Skeletal muscle satellite cell (primary cell): ENCODE measurements at regions not wholly inside any gene's neighbourhood (a gene's known extent, or its start where the extent isn't known, plus 50 kb on each side); places are given as distances from the start of the nearest gene placed in this dataset.
"Not testable (repeated sequence)": the region's sequence is repeated elsewhere in the genome, so short reads cannot be mapped to it uniquely, and the experiment has no call there.

ENCODE experiments used
- H3K27me3 ChIP-seq: 2 replicates; pipeline ENCODE4 v1.7.0; 2013; ENCODE audit warnings: low read length; ENCODE audit not compliant: control insufficient read depth, insufficient read depth
- H3K36me3 ChIP-seq: 2 replicates; pipeline ENCODE4 v1.7.0; 2013; ENCODE audit warnings: mild to moderate bottlenecking, control low read depth, low read length; ENCODE audit not compliant: insufficient read depth
- H3K4me1 ChIP-seq: 2 replicates; pipeline ENCODE4 v1.7.0; 2013; ENCODE audit warnings: low read length; ENCODE audit not compliant: control insufficient read depth, insufficient read depth
- H3K4me2 ChIP-seq: 2 replicates; pipeline ENCODE4 v1.7.0; 2013; ENCODE audit warnings: mild to moderate bottlenecking, low read length
- H3K4me3 ChIP-seq: 2 replicates; pipeline ENCODE4 v1.7.0; 2013; ENCODE audit warnings: low read length
- H3K9ac ChIP-seq: 2 replicates; pipeline ENCODE4 v1.7.0; 2013; ENCODE audit warnings: mild to moderate bottlenecking, low read depth, low read length, moderate library complexity
- H3K9me3 ChIP-seq: replicated peaks from 2 replicates; pipeline ENCODE4 v1.7.0; 2013; ENCODE audit warnings: mild to moderate bottlenecking, control low read depth, low read length

DNA sequence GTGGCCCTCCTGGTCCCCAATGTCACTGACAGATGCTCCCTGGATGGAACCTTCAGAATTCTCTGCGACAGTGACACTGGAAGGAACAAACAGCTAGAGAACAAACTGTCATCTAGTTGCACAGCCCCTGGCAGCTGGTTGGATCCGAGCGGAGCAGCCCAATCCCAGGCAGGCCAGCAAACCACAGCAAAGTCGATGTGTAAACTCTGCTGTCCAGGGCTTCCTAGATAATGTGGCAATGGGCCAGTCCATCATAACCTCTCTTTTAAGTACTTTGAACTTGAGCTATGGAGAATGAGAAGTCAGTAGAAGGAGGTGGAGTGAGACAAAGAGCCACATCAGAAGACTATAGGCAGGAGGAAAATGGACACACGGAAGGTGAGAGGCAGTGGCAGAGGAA is 323.0 kb downstream of the CBLN1 start:
- Histone ChIP-seq H3K9me3 (no peaks in the 10 kb centered on the region), H3K27me3 (no peaks in the 10 kb centered on the region), H3K36me3 (no peaks in the 10 kb centered on the region), H3K4me1 (peaks cover 12% of the 10 kb centered on the region), H3K4me2 (no peak overlapping the region), H3K9ac (no peak overlapping the region), H3K4me3 (no peak overlapping the region)

DNA sequence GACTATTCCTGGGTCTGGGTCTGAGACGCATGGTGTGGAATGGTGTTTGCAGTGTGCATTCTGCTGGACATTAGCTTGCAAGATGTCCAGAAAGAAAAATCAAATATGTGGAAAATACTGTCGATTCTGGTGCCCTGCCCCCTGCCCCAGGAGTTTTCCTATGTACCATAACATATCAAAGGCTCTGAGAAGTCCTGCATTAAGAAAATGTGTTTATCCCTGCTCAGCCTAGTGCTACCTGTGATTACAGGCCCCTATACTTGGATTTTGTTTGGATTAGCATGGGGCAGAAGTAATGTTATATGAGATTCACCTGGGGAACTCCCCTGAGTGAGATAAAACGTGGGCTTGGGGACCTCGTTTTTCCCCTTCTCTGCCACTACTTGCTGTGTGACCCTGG is 325.0 kb downstream of the CBLN1 start:
- no peak overlapping the region for H3K4me3 ChIP-seq
- H3K4me2 ChIP-seq: no peak overlapping the region
- no peaks in the 10 kb centered on the region for H3K27me3 ChIP-seq
- H3K9me3 ChIP-seq: no peaks in the 10 kb centered on the region
- H3K4me1 ChIP-seq: no peaks in the 10 kb centered on the region
- no peak overlapping the region for H3K9ac ChIP-seq
- no peaks in the 10 kb centered on the region for H3K36me3 ChIP-seq

DNA sequence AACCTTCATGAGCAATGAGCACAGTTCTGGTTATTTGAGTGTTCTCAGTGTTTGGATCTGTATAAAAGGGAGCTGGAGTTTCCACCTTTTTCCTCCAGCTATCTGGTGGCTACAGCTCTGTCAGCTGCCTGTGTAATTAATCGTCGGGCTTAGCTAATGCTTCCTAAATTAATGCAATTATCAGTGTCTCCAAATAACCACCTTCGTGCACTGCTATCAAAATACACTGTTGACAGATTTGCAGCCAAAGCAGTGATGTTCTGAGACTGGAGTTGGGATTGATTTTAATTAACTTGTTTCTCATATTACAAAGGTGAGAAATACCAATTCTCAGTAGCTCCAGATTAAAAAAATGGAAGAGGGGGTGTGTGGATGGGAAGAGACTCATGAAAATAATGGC is 325.8 kb downstream of the CBLN1 start:
- H3K9ac ChIP-seq: no peak overlapping the region
- no peaks in the 10 kb centered on the region for H3K27me3 ChIP-seq
- no peaks in the 10 kb centered on the region for H3K36me3 ChIP-seq
- no peak overlapping the region for H3K4me2 ChIP-seq
- H3K4me1 ChIP-seq: no peaks in the 10 kb centered on the region
- H3K4me3 ChIP-seq: no peak overlapping the region
- no peaks in the 10 kb centered on the region for H3K9me3 ChIP-seq

DNA sequence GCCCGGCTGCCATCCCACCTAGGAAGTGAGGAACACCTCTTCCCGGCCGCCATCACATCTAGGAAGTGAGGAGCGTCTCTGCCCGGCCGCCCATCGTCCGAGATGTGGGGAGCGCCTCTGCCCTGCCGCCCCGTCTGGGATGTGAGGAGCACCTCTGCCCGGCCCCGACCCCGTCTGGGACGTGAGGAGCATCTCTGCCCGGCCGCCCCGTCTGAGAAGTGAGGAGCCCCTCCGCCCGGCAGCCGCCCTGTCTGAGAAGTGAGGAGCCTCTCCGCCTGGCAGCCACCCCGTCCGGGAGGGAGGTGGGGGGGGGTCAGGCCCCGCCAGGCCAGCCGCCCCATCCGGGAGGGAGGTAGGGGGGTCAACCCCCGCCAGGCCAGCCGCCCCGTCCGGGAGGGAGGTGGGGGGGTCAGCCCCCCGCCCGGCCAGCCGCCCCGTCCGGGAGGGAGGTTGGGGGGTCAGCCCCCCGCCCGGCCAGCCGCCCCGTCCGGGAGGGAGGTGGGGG is 330.0 kb downstream of the CBLN1 start:
- H3K4me1 ChIP-seq, H3K9ac ChIP-seq, H3K9me3 ChIP-seq, H3K4me3 ChIP-seq, H3K4me2 ChIP-seq, H3K36me3 ChIP-seq, H3K27me3 ChIP-seq: not testable (repeated sequence)

DNA sequence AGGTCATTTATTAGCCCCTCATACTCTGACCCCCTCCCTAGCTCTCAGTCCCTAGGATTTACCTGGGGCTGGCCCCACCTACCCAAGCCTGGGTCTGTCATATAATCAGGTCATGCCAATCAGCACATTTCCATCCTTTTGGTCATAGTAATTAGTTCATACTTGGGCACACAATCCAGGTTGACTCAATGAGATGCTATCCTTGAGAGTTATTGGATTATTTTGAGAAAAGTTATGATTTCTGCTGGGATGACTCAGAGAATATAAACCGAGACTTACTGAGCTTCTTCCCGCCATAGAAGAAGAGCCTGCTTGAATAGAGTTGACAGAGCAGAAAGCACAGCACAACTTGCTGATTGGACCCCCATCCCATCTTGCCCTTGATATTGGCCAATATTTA is 331.5 kb downstream of the CBLN1 start:
- no peaks in the 10 kb centered on the region for H3K27me3 ChIP-seq
- H3K4me1 ChIP-seq: peaks cover 10% of the 10 kb centered on the region
- H3K36me3 ChIP-seq: no peaks in the 10 kb centered on the region
- H3K4me2 ChIP-seq: no peak overlapping the region
- no peak overlapping the region for H3K9ac ChIP-seq
- H3K9me3 ChIP-seq: no peaks in the 10 kb centered on the region
- H3K4me3 ChIP-seq: no peak overlapping the region

DNA sequence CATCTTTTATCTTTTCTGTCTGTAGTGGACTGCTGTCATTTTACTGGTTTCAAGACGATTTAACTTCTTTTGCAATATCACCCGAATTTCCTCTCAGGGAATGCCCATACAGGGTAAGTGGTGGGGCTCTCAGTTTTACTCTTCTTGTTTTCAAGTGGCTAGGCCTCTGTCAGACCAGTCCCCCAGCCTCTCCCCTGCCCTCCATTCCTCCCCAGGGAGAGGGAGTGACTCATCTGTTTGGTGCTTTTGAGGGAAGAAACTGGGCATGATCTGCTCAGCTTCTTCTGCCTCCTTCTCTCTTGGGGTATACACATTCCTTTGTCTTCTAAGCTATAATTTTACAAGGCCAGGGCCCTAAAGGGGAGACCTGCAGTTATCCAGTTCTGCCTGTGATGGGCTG is 332.0 kb downstream of the CBLN1 start:
- Histone ChIP-seq H3K4me3 (no peak overlapping the region), H3K36me3 (no peaks in the 10 kb centered on the region), H3K4me1 (peaks cover 10% of the 10 kb centered on the region)

DNA sequence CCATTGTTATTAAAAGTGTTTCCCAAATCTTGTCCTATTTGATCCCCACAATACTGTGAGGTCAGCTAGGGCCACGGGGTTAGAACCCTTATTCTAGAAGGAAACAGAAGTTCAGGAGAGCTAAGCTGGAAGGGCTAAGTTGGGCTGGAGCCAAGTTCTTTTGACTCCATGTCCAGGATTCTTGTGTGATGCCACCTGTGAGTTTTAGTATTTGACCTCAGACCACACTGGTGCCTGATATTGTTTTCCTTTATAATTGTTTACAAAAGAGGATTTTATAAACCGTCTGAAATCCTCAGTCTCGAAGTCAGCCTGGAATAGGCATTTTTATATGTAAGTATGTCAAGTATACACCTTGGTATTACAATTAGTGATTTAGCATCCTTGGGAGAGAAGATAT is 332.7 kb downstream of the CBLN1 start:
- Histone ChIP-seq H3K4me3 (no peak overlapping the region), H3K9me3 (no peaks in the 10 kb centered on the region), H3K4me1 (peaks cover 10% of the 10 kb centered on the region), H3K27me3 (no peaks in the 10 kb centered on the region), H3K36me3 (no peaks in the 10 kb centered on the region), H3K9ac (no peak overlapping the region), H3K4me2 (no peak overlapping the region)

More for the DNA sequence above, 332.0 kb downstream of the CBLN1 start:
- Histone ChIP-seq H3K9ac (no peak overlapping the region), H3K27me3 (no peaks in the 10 kb centered on the region), H3K4me2 (no peak overlapping the region), H3K9me3 (no peaks in the 10 kb centered on the region)

DNA sequence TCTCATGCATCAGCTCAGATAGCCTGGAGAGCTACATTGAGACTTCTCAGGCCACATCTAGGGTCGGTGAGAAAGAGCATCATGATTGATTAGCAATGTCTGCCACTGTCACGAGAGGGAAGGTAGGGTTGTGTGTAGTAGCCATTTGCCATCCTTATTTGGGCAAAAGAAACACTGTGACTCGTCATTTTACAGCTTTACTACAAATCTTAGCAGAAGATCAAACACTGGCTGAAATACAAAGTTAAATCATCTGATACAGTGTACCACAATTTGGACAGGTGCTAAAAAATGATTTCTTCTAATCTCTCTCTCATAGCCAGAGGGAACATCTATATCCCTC is 334.3 kb downstream of the CBLN1 start:
- H3K9me3 ChIP-seq: no peaks in the 10 kb centered on the region
- H3K4me1 ChIP-seq: peaks cover 10% of the 10 kb centered on the region
- no peaks in the 10 kb centered on the region for H3K36me3 ChIP-seq
- no peak overlapping the region for H3K4me3 ChIP-seq
- H3K9ac ChIP-seq: no peak overlapping the region
- H3K27me3 ChIP-seq: no peaks in the 10 kb centered on the region
- no peak overlapping the region for H3K4me2 ChIP-seq

DNA sequence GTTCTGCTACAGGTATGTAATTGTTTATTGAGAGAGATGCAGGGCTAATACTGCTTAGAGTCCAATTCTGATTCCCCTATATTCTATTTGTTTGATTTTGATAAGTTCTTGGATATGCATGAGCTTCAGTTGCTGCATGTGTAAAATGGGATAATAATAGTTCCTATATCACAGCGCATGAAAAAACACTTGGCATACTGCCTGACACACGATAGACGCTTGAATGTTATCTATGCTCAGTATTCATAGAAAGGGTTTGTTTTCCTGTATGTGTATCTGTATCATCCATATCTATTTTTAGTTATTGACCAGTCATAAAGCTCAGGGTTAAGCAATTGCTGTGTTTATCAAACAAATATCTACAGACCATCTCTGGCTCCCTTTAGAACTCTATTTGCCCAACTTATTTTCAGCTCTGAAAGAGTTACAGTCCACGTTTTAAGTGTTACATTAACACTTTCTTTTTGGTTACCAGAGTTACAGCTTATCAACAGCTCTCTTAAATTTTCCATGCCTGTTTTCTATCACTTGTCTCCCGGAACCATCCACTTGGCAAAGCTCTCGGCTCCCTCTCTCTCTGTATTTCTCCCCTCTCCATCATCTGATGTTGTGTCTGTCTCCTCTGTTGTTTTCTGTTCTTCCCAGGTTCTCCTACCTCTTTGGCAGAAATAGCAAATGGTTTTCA is 334.8 kb downstream of the CBLN1 start:
- no peaks in the 10 kb centered on the region for H3K36me3 ChIP-seq
- H3K4me2 ChIP-seq: no peak overlapping the region
- H3K27me3 ChIP-seq: no peaks in the 10 kb centered on the region
- peaks cover 10% of the 10 kb centered on the region for H3K4me1 ChIP-seq
- H3K9me3 ChIP-seq: no peaks in the 10 kb centered on the region
- H3K4me3 ChIP-seq: no peak overlapping the region
- no peak overlapping the region for H3K9ac ChIP-seq

DNA sequence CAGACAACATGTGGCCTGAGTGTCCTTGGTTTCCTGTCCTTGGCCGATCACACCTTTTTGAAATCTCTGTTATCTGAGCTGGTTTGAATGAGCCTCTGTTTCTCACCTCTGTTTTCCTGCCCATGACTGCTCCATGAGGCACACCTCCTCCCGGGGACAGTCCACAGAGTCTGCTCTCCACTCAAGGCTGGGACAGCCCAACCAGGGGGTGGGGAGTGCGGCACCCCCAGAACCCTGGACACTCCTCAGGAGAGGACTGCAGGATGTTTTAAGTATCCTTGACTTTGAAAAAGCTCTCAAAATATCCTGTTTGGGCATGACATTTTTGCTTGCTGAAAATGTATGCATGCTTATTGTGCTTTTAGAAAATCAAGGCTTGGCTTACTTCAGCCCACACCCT is 333.0 kb upstream of the N4BP1 start:
- Histone ChIP-seq H3K9me3 (no peaks in the 10 kb centered on the region), H3K4me3 (no peak overlapping the region), H3K9ac (no peak overlapping the region), H3K4me1 (no peaks in the 10 kb centered on the region), H3K27me3 (no peaks in the 10 kb centered on the region), H3K4me2 (no peak overlapping the region), H3K36me3 (no peaks in the 10 kb centered on the region)

DNA sequence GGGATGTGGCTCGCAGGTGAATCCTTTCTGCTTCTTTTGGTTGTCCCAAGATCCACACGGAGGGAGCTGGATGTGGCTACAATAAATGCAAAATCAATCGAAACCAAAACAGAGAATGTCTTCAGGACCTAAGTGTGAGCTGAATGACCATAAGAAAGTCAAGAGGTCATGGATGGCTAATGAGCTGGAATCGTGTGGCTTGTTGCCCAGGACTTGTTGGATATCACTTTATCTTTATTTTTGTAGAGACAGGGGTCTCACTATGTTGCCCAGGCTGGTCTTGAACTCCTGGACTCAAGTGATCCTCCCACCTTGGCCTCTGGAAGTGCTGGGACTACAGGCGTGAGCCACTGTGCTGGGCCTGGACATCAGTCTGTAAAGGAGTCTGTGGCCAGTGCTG is 326.8 kb upstream of the N4BP1 start:
- Histone ChIP-seq H3K9ac (no peak overlapping the region), H3K4me2 (no peak overlapping the region), H3K9me3 (no peaks in the 10 kb centered on the region), H3K36me3 (no peaks in the 10 kb centered on the region), H3K4me1 (no peaks in the 10 kb centered on the region), H3K27me3 (no peaks in the 10 kb centered on the region), H3K4me3 (no peak overlapping the region)

DNA sequence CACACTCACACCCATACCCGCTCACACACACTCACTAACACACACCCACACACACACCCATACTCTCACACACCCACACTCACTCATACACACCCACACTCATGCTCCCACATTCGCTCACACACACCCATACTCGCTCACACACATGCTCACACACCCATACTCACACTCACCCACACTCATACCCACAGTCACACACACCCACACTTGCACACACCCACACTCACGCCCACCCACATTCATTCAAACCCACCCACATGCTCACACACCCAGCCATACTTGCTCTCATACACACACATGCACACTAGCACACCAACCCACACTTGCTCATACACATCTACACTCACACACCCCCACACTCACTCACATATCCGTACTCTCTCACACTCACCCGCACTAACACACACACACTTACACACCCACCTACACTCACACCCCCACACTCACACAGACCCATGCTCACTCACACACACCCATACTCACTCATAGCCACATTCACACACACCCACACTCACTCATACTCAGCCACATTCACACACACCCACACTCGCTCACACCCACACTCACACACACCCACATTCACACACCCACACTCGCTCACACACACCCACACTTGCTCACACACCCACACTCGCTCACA is 322.4 kb upstream of the N4BP1 start:
- no peak overlapping the region for H3K4me3 ChIP-seq
- no peak overlapping the region for H3K4me2 ChIP-seq
- no peaks in the 10 kb centered on the region for H3K27me3 ChIP-seq
- H3K4me1 ChIP-seq: no peaks in the 10 kb centered on the region
- peaks cover 5% of the 10 kb centered on the region for H3K9me3 ChIP-seq
- H3K9ac ChIP-seq: no peak overlapping the region
- H3K36me3 ChIP-seq: no peaks in the 10 kb centered on the region
